GM12865 (cell line): ENCODE measurements at regions not wholly inside any gene's neighbourhood (a gene's known extent, or its start where the extent isn't known, plus 50 kb on each side); places are given as distances from the start of the nearest gene placed in this dataset.
A peak's percentile ranks its signal among the peaks of the same experiment; 100 is the strongest.

Experiments used
- DNase-seq: peaks from one replicate; pipeline ENCODE4 v3.0.0; 2010; ENCODE audit warnings: low read depth
- H3K4me3 ChIP-seq: 2 replicates; pipeline ENCODE4 v1.5.1; 2011; ENCODE audit warnings: mild to moderate bottlenecking, low read depth, low read length, control low read depth
- CTCF ChIP-seq: IDR thresholded peaks from 2 replicates; pipeline ENCODE4 v1.5.1; 2011; ENCODE audit warnings: low read length, control low read depth, low read depth, inconsistent platforms; ENCODE audit not compliant: insufficient read depth; ENCODE audit errors: missing control alignments

GRCh38 chr15:95016511-95017229, 785.3 kb downstream of the MCTP2 start:
- no peak for DNase-seq
- no peak overlapping the region for H3K4me3 ChIP-seq
- TF ChIP-seq CTCF: no peak

- H3K4me3 ChIP-seq: no peak overlapping the region
- TF ChIP-seq CTCF: no peak
- no peak for DNase-seq
Measured at GRCh38 chr15:95017666-95018328, 786.4 kb downstream of the MCTP2 start.

GRCh38 chr15:95018888-95019545, 787.7 kb downstream of the MCTP2 start:
- TF ChIP-seq CTCF: no peak
- DNase-seq: peak; percentile 10
- H3K4me3 ChIP-seq: no peak overlapping the region

GRCh38 chr15:95019907-95020306, 788.5 kb downstream of the MCTP2 start:
- no peak for DNase-seq
- TF ChIP-seq CTCF: no peak
- no peak overlapping the region for H3K4me3 ChIP-seq

- TF ChIP-seq CTCF: no peak
- DNase-seq: no peak
- H3K4me3 ChIP-seq: no peak overlapping the region
Measured at GRCh38 chr15:95021816-95022215, 790.5 kb downstream of the MCTP2 start.

- H3K4me3 ChIP-seq: no peak overlapping the region
- no peak for DNase-seq
- TF ChIP-seq CTCF: peak; percentile 4
Measured at GRCh38 chr15:95024351-95024750, 793.0 kb downstream of the MCTP2 start.
